WERI-Rb-1 (cell line): ENCODE measurements at regions not wholly inside any gene's neighbourhood (a gene's known extent, or its start where the extent isn't known, plus 50 kb on each side); places are given as distances from the start of the nearest gene placed in this dataset.

ENCODE experiments used
- DNase-seq: peaks from one replicate; pipeline ENCODE4 v3.0.0-alpha.2; 2020
- H3K27ac ChIP-seq: fragments of 250-450 bp; sonication (Bioruptor Pico); 2 replicates; pipeline ENCODE4 v1.5.1; 2020; ENCODE audit warnings: mild to moderate bottlenecking, moderate library complexity
- H3K27me3 ChIP-seq: fragments of 250-450 bp; sonication (Bioruptor Pico); 2 replicates; pipeline ENCODE4 v1.5.1; 2021; ENCODE audit warnings: mild to moderate bottlenecking, low read depth, moderate library complexity; ENCODE audit not compliant: insufficient read depth, severe bottlenecking
- H3K36me3 ChIP-seq: fragments of 250-450 bp; sonication (Bioruptor Pico); 2 replicates; pipeline ENCODE4 v1.5.1; 2020; ENCODE audit warnings: mild to moderate bottlenecking, moderate library complexity
- H3K4me3 ChIP-seq: 2 replicates; pipeline ENCODE4 v1.5.1; 2011; ENCODE audit warnings: low read depth, mild to moderate bottlenecking, control low read depth, low read length
- H3K9me3 ChIP-seq: fragments of 250-450 bp; sonication (Bioruptor Pico); 2 replicates; pipeline ENCODE4 v1.5.1; 2021; ENCODE audit warnings: mild to moderate bottlenecking, moderate library complexity; ENCODE audit not compliant: severe bottlenecking
- CTCF ChIP-seq: IDR thresholded peaks from 2 replicates; pipeline ENCODE4 v1.5.1; 2011; ENCODE audit warnings: low read depth, mild to moderate bottlenecking, control low read depth, inconsistent platforms, low read length

- no peaks in the 10 kb centered on the region for H3K9me3 ChIP-seq
- TF ChIP-seq CTCF = no peak
- no peak for DNase-seq
Measured at GRCh38 chr20:40255365-40255764, 433.7 kb downstream of the MAFB start.

GRCh38 chr20:40254023-40254772 is 434.8 kb downstream of the MAFB start:
- Histone ChIP-seq H3K36me3 (no peaks in the 10 kb centered on the region), H3K9me3 (no peaks in the 10 kb centered on the region), H3K27me3 (peaks cover 34% of the 10 kb centered on the region), H3K27ac (no peak overlapping the region), H3K4me3 (no peak overlapping the region)
- TF ChIP-seq CTCF = no peak
- no peak for DNase-seq

More at GRCh38 chr20:40255365-40255764, 433.7 kb downstream of the MAFB start:
- H3K4me3 ChIP-seq = no peak overlapping the region
- H3K27me3 ChIP-seq = peaks cover 23% of the 10 kb centered on the region
- no peaks in the 10 kb centered on the region for H3K36me3 ChIP-seq
- H3K27ac ChIP-seq = no peak overlapping the region

- Histone ChIP-seq H3K27ac (no peak overlapping the region), H3K36me3 (no peaks in the 10 kb centered on the region), H3K4me3 (no peak overlapping the region), H3K27me3 (peaks cover 45% of the 10 kb centered on the region), H3K9me3 (no peaks in the 10 kb centered on the region)
- DNase-seq = peak; percentile 61
- TF ChIP-seq CTCF = peak; percentile 84
Measured at GRCh38 chr20:40251284-40251932, 437.6 kb downstream of the MAFB start.

- Histone ChIP-seq H3K9me3 (no peaks in the 10 kb centered on the region), H3K27me3 (peaks cover 38% of the 10 kb centered on the region), H3K36me3 (no peaks in the 10 kb centered on the region), H3K4me3 (no peak overlapping the region), H3K27ac (no peak overlapping the region)
- no peak for TF ChIP-seq CTCF
- DNase-seq = no peak
Measured at GRCh38 chr20:40249805-40250204, 439.2 kb downstream of the MAFB start.

GRCh38 chr20:40245829-40246228 is 443.2 kb downstream of the MAFB start:
- no peaks in the 10 kb centered on the region for H3K9me3 ChIP-seq
- H3K36me3 ChIP-seq = no peaks in the 10 kb centered on the region
- H3K27me3 ChIP-seq = peaks cover 64% of the 10 kb centered on the region
- H3K27ac ChIP-seq = no peak overlapping the region
- no peak overlapping the region for H3K4me3 ChIP-seq
- no peak for TF ChIP-seq CTCF
- DNase-seq = no peak
